H9 (cell line): ENCODE measurements at regions not wholly inside any gene's neighbourhood (a gene's known extent, or its start where the extent isn't known, plus 50 kb on each side); places are given as distances from the start of the nearest gene placed in this dataset.

Experiments
- DNase-seq: peaks from one replicate; pipeline ENCODE4 v3.0.0-alpha.2; 2017
- H2AFZ ChIP-seq: one replicate; pipeline ENCODE4 v1.6.1; 2013; ENCODE audit warnings: mild to moderate bottlenecking, low read length, control low read depth, moderate library complexity
- H2AK5ac ChIP-seq: 2 replicates; pipeline ENCODE4 v1.6.1; 2013; ENCODE audit warnings: low read length, control low read depth, mixed read lengths; ENCODE audit not compliant: insufficient read length
- H2BK120ac ChIP-seq: one replicate; pipeline ENCODE4 v1.6.1; 2013; ENCODE audit warnings: low read depth, mild to moderate bottlenecking, low read length, control low read depth, inconsistent platforms; ENCODE audit not compliant: poor library complexity, severe bottlenecking
- H2BK12ac ChIP-seq: 2 replicates; pipeline ENCODE4 v1.6.1; 2013; ENCODE audit warnings: low read length, control low read depth, mixed read lengths, low read depth; ENCODE audit not compliant: insufficient read length
- H2BK15ac ChIP-seq: 2 replicates; pipeline ENCODE4 v1.6.1; 2013; ENCODE audit warnings: low read depth, low read length, control low read depth
- H2BK20ac ChIP-seq: one replicate; pipeline ENCODE4 v1.6.1; 2013; ENCODE audit warnings: low read depth, mild to moderate bottlenecking, low read length, control low read depth, inconsistent platforms; ENCODE audit not compliant: poor library complexity, severe bottlenecking
- H2BK5ac ChIP-seq: 2 replicates; pipeline ENCODE4 v1.6.1; 2013; ENCODE audit warnings: low read length, control low read depth, mixed read lengths; ENCODE audit not compliant: insufficient read length
- H3K14ac ChIP-seq: 2 replicates; pipeline ENCODE4 v1.6.1; 2013; ENCODE audit warnings: low read length, control low read depth; ENCODE audit not compliant: insufficient read depth
- H3K18ac ChIP-seq: 2 replicates; pipeline ENCODE4 v1.6.1; 2013; ENCODE audit warnings: low read depth, mild to moderate bottlenecking, mixed read lengths, low read length, control low read depth; ENCODE audit not compliant: insufficient read length
- H3K23ac ChIP-seq: 2 replicates; pipeline ENCODE4 v1.6.1; 2013; ENCODE audit warnings: low read length, control low read depth, mixed read lengths, low read depth; ENCODE audit not compliant: insufficient read length
- H3K23me2 ChIP-seq: 2 replicates; pipeline ENCODE4 v1.6.1; 2013; ENCODE audit warnings: low read depth, mild to moderate bottlenecking, mixed read lengths, low read length, control low read depth; ENCODE audit not compliant: insufficient read length, poor library complexity, severe bottlenecking
- H3K27ac ChIP-seq: 2 replicates; pipeline ENCODE4 v1.5.1; 2013; ENCODE audit warnings: low read length, control low read depth, mixed read lengths, low read depth; ENCODE audit not compliant: insufficient read length
- H3K27me3 ChIP-seq: 2 replicates; pipeline ENCODE4 v1.6.1; 2013; ENCODE audit warnings: low read length, control low read depth, inconsistent platforms; ENCODE audit not compliant: insufficient read depth
- H3K4ac ChIP-seq: 2 replicates; pipeline ENCODE4 v1.6.1; 2013; ENCODE audit warnings: low read depth, mild to moderate bottlenecking, control low read depth, inconsistent platforms, low read length, moderate library complexity
- H3K4me1 ChIP-seq: 2 replicates; pipeline ENCODE4 v1.6.1; 2013; ENCODE audit warnings: low read length, control low read depth, inconsistent platforms; ENCODE audit not compliant: insufficient read depth
- H3K4me2 ChIP-seq: 2 replicates; pipeline ENCODE4 v1.6.1; 2013; ENCODE audit warnings: low read length, control low read depth, mixed read lengths; ENCODE audit not compliant: insufficient read length, insufficient read depth
- H3K56ac ChIP-seq: 2 replicates; pipeline ENCODE4 v1.6.1; 2013; ENCODE audit warnings: low read depth, mild to moderate bottlenecking, mixed read lengths, low read length, control low read depth; ENCODE audit not compliant: insufficient read length
- H3K79me1 ChIP-seq: 2 replicates; pipeline ENCODE4 v1.6.1; 2013; ENCODE audit warnings: low read depth, mild to moderate bottlenecking, moderate library complexity, low read length, control low read depth, inconsistent platforms; ENCODE audit not compliant: insufficient read depth, poor library complexity, severe bottlenecking
- H3K79me2 ChIP-seq: 2 replicates; pipeline ENCODE4 v1.6.1; 2013; ENCODE audit warnings: low read length, control low read depth, inconsistent platforms; ENCODE audit not compliant: insufficient read depth
- H3K9ac ChIP-seq: 2 replicates; pipeline ENCODE4 v1.6.1; 2013; ENCODE audit warnings: low read length, control low read depth, mixed read lengths; ENCODE audit not compliant: insufficient read length; ENCODE audit errors: extremely low read depth
- H3K9me3 ChIP-seq: one replicate; pipeline ENCODE4 v1.6.1; 2013; ENCODE audit warnings: low read depth, low read length, inconsistent platforms; ENCODE audit not compliant: control insufficient read depth
- H3T11ph ChIP-seq: one replicate; pipeline ENCODE4 v1.6.1; 2013; ENCODE audit warnings: mild to moderate bottlenecking, low read length, control low read depth, inconsistent platforms
- H4K20me1 ChIP-seq: one replicate; pipeline ENCODE4 v1.6.1; 2013; ENCODE audit not compliant: control insufficient read depth, insufficient read length, insufficient read depth
- H4K5ac ChIP-seq: 2 replicates; pipeline ENCODE4 v1.6.1; 2013; ENCODE audit warnings: low read depth, mild to moderate bottlenecking, mixed read lengths, low read length, control low read depth; ENCODE audit not compliant: insufficient read length
- H4K8ac ChIP-seq: replicated peaks from 2 replicates; pipeline ENCODE4 v1.6.1; 2013; ENCODE audit warnings: low read length, control low read depth, mixed read lengths, low read depth; ENCODE audit not compliant: insufficient read length
- H4K91ac ChIP-seq: 2 replicates; pipeline ENCODE4 v1.6.1; 2013; ENCODE audit warnings: low read depth, mild to moderate bottlenecking, moderate library complexity, mixed read lengths, low read length, control low read depth; ENCODE audit not compliant: insufficient read length
- H3K27ac Mint-ChIP-seq, 3 experiments: 2 replicates in 2 of 3; 3 replicates in 1 of 3; pipeline ENCODE4 v1.8.0; 2020 to 2021; ENCODE audit warnings: mixed read lengths in 3 of 3, mild to moderate bottlenecking in 1 of 3, moderate library complexity in 1 of 3
- H3K27me3 Mint-ChIP-seq: 2 replicates; pipeline ENCODE4 v1.8.0; 2021; ENCODE audit warnings: low read depth, mild to moderate bottlenecking, moderate library complexity, mixed read lengths
- H3K36me3 Mint-ChIP-seq, 3 experiments: 2 replicates in 2 of 3; 3 replicates in 1 of 3; pipeline ENCODE4 v1.8.0; 2020 to 2021; ENCODE audit warnings: low read depth in 3 of 3, mixed read lengths in 3 of 3; ENCODE audit not compliant: insufficient read depth in 1 of 3
- H3K4me1 Mint-ChIP-seq, 2 experiments: 2 replicates each; pipeline ENCODE4 v1.8.0; 2020; ENCODE audit warnings: mixed read lengths in 2 of 2
- H3K4me3 Mint-ChIP-seq, 2 experiments: 2 replicates in 1 of 2; 3 replicates in 1 of 2; pipeline ENCODE4 v1.8.0; 2020 to 2021; ENCODE audit warnings: mild to moderate bottlenecking in 2 of 2, mixed read lengths in 2 of 2, moderate library complexity in 1 of 2
- H3K9me3 Mint-ChIP-seq, 2 experiments: 2 replicates in 1 of 2; 3 replicates in 1 of 2; pipeline ENCODE4 v1.8.0; 2020; ENCODE audit warnings: mild to moderate bottlenecking in 2 of 2, mixed read lengths in 2 of 2, moderate library complexity in 1 of 2
- WGBS: extraction: QIAGEN DNeasy Blood & Tissue Kit; methylation state at CpG from one replicate; pipeline ENCODE4 v1.1.7; 2013; ENCODE audit warnings: missing lambda C conversion rate, low lambda C conversion rate, mixed read lengths; ENCODE audit not compliant: insufficient read length; ENCODE audit errors: extremely low coverage; 5-methylcytosine and 5-hydroxymethylcytosine counted together
- TF ChIP-seq, protein P1 (sequence below): fragments of 200-600 bp; sonication (generic); conservative IDR thresholded peaks from 3 replicates; pipeline ENCODE4 v1.8.0; 2021; ENCODE audit warnings: antibody characterized with exemption, mild to moderate bottlenecking

DNA sequence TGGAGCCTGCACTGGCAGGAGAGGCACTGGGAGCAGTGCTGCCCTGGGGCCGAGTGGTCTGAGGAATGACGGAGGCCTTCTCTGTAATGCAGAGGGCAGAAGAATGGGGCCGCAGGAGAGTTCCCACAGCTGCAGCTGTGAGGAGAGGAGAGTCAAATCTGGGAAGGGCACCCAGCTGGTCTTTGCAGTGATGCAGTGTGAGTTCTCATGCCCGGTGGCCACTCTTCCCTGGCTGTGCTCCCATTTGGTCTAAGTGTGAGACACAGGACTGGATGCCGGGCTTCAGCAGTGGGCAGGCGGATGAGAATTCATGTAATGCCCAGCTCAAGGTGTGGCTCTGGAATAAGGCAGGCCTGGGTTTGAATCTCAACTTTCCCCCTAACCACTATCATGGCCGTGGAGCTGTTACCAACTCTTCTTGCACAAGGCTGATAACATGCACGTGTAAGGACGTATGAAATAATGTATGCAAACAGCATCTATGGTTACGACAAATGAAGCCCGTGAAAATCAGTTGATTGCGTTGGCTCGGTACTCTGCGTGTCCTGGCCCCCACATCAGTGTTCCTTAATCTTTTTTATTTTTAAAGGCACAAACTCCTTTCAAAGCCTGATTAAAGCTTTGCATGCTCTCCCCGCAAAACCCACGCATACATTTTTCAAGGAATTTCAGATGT, 71.6 kb downstream of the ACKR3 start:
- Histone ChIP-seq H4K5ac (no peak overlapping the region), H3K18ac (no peak overlapping the region), H2AK5ac (no peak overlapping the region), H3K4me2 (no peak overlapping the region), H3K4me1 (no peaks in the 10 kb centered on the region), H3K23ac (no peak overlapping the region), H3K9ac (no peak overlapping the region), H2BK120ac (no peak overlapping the region), H3K27ac (no peak overlapping the region), H2BK20ac (no peak overlapping the region), H3K79me2 (no peaks in the 10 kb centered on the region), H3K14ac (no peak overlapping the region), H4K20me1 (no peaks in the 10 kb centered on the region), H3K23me2 (no peaks in the 10 kb centered on the region), H3K9me3 (no peaks in the 10 kb centered on the region), H3K56ac (no peak overlapping the region), H4K8ac (no peak overlapping the region), H2BK15ac (no peak overlapping the region), H2AFZ (no peak overlapping the region), H2BK12ac (no peak overlapping the region), H3K27me3 (no peaks in the 10 kb centered on the region), H3K79me1 (no peaks in the 10 kb centered on the region), H2BK5ac (no peak overlapping the region), H4K91ac (no peak overlapping the region), H3T11ph (no peak overlapping the region), H3K4ac (no peak overlapping the region)
- no peak for DNase-seq
- H3K36me3 Mint-ChIP-seq, result peaks cover 0 to 5% (median 0%) of the 10 kb centered on the region in 3 experiments; a peak in 1 of 7 replicates
- H3K9me3 Mint-ChIP-seq, result peaks cover 0 to 3% of the 10 kb centered on the region in 2 experiments; a peak in 3 of 5 replicates
- no peak overlapping the region for H3K27ac Mint-ChIP-seq
- WGBS, result no CpG with 5 or more reads among the region's 16 CpGs
- peaks cover 12 to 17% of the 10 kb centered on the region in 2 experiments for H3K4me1 Mint-ChIP-seq
- TF ChIP-seq, protein P1, sequence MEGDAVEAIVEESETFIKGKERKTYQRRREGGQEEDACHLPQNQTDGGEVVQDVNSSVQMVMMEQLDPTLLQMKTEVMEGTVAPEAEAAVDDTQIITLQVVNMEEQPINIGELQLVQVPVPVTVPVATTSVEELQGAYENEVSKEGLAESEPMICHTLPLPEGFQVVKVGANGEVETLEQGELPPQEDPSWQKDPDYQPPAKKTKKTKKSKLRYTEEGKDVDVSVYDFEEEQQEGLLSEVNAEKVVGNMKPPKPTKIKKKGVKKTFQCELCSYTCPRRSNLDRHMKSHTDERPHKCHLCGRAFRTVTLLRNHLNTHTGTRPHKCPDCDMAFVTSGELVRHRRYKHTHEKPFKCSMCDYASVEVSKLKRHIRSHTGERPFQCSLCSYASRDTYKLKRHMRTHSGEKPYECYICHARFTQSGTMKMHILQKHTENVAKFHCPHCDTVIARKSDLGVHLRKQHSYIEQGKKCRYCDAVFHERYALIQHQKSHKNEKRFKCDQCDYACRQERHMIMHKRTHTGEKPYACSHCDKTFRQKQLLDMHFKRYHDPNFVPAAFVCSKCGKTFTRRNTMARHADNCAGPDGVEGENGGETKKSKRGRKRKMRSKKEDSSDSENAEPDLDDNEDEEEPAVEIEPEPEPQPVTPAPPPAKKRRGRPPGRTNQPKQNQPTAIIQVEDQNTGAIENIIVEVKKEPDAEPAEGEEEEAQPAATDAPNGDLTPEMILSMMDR, result no peak
- H3K4me3 Mint-ChIP-seq, result no peak overlapping the region
- peaks cover 11% of the 10 kb centered on the region for H3K27me3 Mint-ChIP-seq
